PC-3 (cell line): ENCODE measurements at regions not wholly inside any gene's neighbourhood (a gene's known extent, or its start where the extent isn't known, plus 50 kb on each side); places are given as distances from the start of the nearest gene placed in this dataset.
"Not testable (repeated sequence)": the region's sequence is repeated elsewhere in the genome, so short reads cannot be mapped to it uniquely, and the experiment has no call there.

Experiments
- CTCF ChIP-seq: fragments of 300-600 bp; sonication (generic); conservative IDR thresholded peaks from 2 replicates; pipeline ENCODE4 v1.5.1; 2017; ENCODE audit warnings: antibody characterized with exemption, low read depth, mild to moderate bottlenecking, low read length
- EZH2 ChIP-seq: fragments of 300-600 bp; sonication (generic); IDR thresholded peaks from one replicate; pipeline ENCODE4 v1.6.1; 2017; ENCODE audit warnings: antibody characterized with exemption, mild to moderate bottlenecking, low read length; ENCODE audit not compliant: unreplicated experiment
- EZH2phosphoT487 ChIP-seq: fragments of 300-600 bp; sonication (generic); IDR thresholded peaks from 2 replicates; pipeline ENCODE4 v1.6.1; 2018; ENCODE audit warnings: mild to moderate bottlenecking, antibody characterized with exemption, low read length, borderline replicate concordance

GRCh38 chr2:59157908-59158307 is 916.8 kb upstream of the FANCL start:
- TF ChIP-seq CTCF, EZH2, EZH2phosphoT487: not testable (repeated sequence)
